GM23338 (cell line): ENCODE measurements at regions not wholly inside any gene's neighbourhood (a gene's known extent, or its start where the extent isn't known, plus 50 kb on each side); places are given as distances from the start of the nearest gene placed in this dataset.

Source experiments
- CREB1 ChIP-seq: fragments of 250-450 bp; sonication (Bioruptor Pico); IDR thresholded peaks from 2 replicates; pipeline ENCODE4 v1.5.0; 2020; ENCODE audit warnings: low read depth, mild to moderate bottlenecking, moderate library complexity
- CTCF ChIP-seq, 2 experiments: fragments of 200-600 bp in 1 of 2; sonication (generic) in 1 of 2; conservative IDR thresholded peaks; 2 replicates each; pipeline versions ENCODE4 v1.5.1 to v1.6.1; 2016 to 2017; ENCODE audit warnings: antibody characterized with exemption in 2 of 2, low read depth in 2 of 2, mild to moderate bottlenecking in 2 of 2, moderate library complexity in 1 of 2
- ETS1 ChIP-seq: IDR thresholded peaks from 2 replicates; pipeline ENCODE4 v1.6.1; 2016; ENCODE audit warnings: antibody characterized with exemption
- EZH2 ChIP-seq: fragments of 200-600 bp; sonication (generic); IDR thresholded peaks from one replicate; pipeline ENCODE4 v1.8.0; 2017; ENCODE audit warnings: antibody characterized with exemption, mild to moderate bottlenecking, low read depth; ENCODE audit not compliant: unreplicated experiment
- EZH2phosphoT487 ChIP-seq: fragments of 200-600 bp; sonication (generic); IDR thresholded peaks from one replicate; pipeline ENCODE4 v1.8.1; 2018; ENCODE audit warnings: antibody characterized with exemption; ENCODE audit not compliant: unreplicated experiment
- JUNB ChIP-seq: IDR thresholded peaks from one replicate; pipeline ENCODE4 v1.6.1; 2016; ENCODE audit warnings: antibody characterized with exemption; ENCODE audit not compliant: unreplicated experiment
- NANOG ChIP-seq: IDR thresholded peaks from 2 replicates; pipeline ENCODE4 v1.6.1; 2016; ENCODE audit warnings: antibody characterized with exemption, borderline replicate concordance
- POLR2AphosphoS5 ChIP-seq: IDR thresholded peaks from 2 replicates; pipeline ENCODE4 v1.6.1; 2016; ENCODE audit warnings: antibody characterized with exemption, low read depth
- REST ChIP-seq: IDR thresholded peaks from one replicate; pipeline ENCODE4 v1.6.1; 2018; ENCODE audit warnings: antibody characterized with exemption; ENCODE audit not compliant: unreplicated experiment
- STAT1 ChIP-seq: IDR thresholded peaks from one replicate; pipeline ENCODE4 v1.6.1; 2016; ENCODE audit warnings: antibody characterized with exemption; ENCODE audit not compliant: unreplicated experiment
- ZNF114 ChIP-seq: fragments of 250-450 bp; sonication (Bioruptor Pico); IDR thresholded peaks from 2 replicates; pipeline ENCODE4 v1.5.0; 2020; ENCODE audit warnings: mild to moderate bottlenecking, moderate library complexity
- ZNF331 ChIP-seq: fragments of 250-450 bp; sonication (Bioruptor Pico); IDR thresholded peaks from 2 replicates; pipeline ENCODE4 v1.5.0; 2020; ENCODE audit warnings: low read depth, mild to moderate bottlenecking, moderate library complexity
- ZNF462 ChIP-seq: fragments of 250-450 bp; sonication (Bioruptor Pico); IDR thresholded peaks from 2 replicates; pipeline ENCODE4 v1.5.0; 2020; ENCODE audit warnings: mild to moderate bottlenecking, moderate library complexity

GRCh38 chr10:9781666-9782065, 1236.0 kb upstream of the CELF2 start:
- no peak for TF ChIP-seq CTCF (conservative IDR thresholded peaks at IDR 0.05; ENCODE audit: low read depth in 2 of 2)
- TF ChIP-seq POLR2AphosphoS5, result no peak
- no peak for TF ChIP-seq STAT1
- no peak for TF ChIP-seq EZH2
- TF ChIP-seq REST, result no peak
- no peak for TF ChIP-seq CREB1
- no peak for TF ChIP-seq EZH2phosphoT487
- TF ChIP-seq ZNF331 (CRISPR knock-in tag), result no peak
- no peak for TF ChIP-seq JUNB
- TF ChIP-seq ZNF114, result no peak
- no peak for TF ChIP-seq ETS1
- no peak for TF ChIP-seq NANOG
- no peak for TF ChIP-seq ZNF462 (CRISPR knock-in tag)
